Mesothelial cell of epicardium (in vitro differentiated cells): ENCODE measurements at regions not wholly inside any gene's neighbourhood (a gene's known extent, or its start where the extent isn't known, plus 50 kb on each side); places are given as distances from the start of the nearest gene placed in this dataset.

Experiments used
- DNase-seq, 2 experiments: peaks; one replicate each; pipeline ENCODE4 v3.0.0; 2021; ENCODE audit warnings: low spot score in 2 of 2; ENCODE audit not compliant: unreplicated experiment in 2 of 2
- H3K27ac Mint-ChIP-seq: 2 replicates; pipeline ENCODE4 v1.8.0; 2021; ENCODE audit warnings: mixed read lengths
- H3K27me3 Mint-ChIP-seq: 2 replicates; pipeline ENCODE4 v1.8.0; 2021; ENCODE audit warnings: low read depth, mixed read lengths
- H3K36me3 Mint-ChIP-seq: 2 replicates; pipeline ENCODE4 v1.8.0; 2021; ENCODE audit warnings: mixed read lengths
- H3K4me1 Mint-ChIP-seq: 2 replicates; pipeline ENCODE4 v1.8.0; 2021; ENCODE audit warnings: mixed read lengths
- H3K4me3 Mint-ChIP-seq: 2 replicates; pipeline ENCODE4 v1.8.0; 2021; ENCODE audit warnings: mild to moderate bottlenecking, moderate library complexity, mixed read lengths
- H3K9me3 Mint-ChIP-seq: 2 replicates; pipeline ENCODE4 v1.8.0; 2021; ENCODE audit warnings: mixed read lengths
- TF ChIP-seq, protein P1 (sequence below): fragments of 200-600 bp; sonication (generic); IDR thresholded peaks from one replicate; pipeline ENCODE4 v1.5.0; 2021; ENCODE audit warnings: antibody characterized with exemption; ENCODE audit not compliant: unreplicated experiment

DNA sequence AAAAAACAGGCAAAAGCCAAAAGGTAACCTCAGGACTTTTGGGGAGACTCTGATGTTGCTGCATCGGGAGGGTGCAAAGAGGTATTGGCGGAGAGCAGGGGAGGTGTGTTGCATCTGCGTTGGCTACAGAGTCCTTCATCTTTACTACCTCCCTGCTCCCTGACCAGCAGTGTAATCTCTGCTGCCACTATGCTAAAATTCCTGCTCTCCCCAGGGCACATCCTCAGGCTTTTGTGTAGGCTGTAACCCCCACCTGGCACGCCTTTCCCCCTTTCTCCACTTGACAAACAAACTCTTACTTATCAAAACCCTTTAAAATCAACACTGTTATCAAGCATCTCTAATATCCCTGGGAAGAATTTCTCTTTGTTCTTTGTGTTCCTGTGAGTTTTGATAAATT lies 435.3 kb downstream of the HAPSTR1 start:
- no peaks in the 10 kb centered on the region for H3K27me3 Mint-ChIP-seq
- H3K9me3 Mint-ChIP-seq = no peaks in the 10 kb centered on the region
- peaks cover 44% of the 10 kb centered on the region for H3K4me1 Mint-ChIP-seq
- DNase-seq = no peak
- no peak overlapping the region for H3K4me3 Mint-ChIP-seq
- H3K27ac Mint-ChIP-seq = no peak overlapping the region
- TF ChIP-seq, protein P1, sequence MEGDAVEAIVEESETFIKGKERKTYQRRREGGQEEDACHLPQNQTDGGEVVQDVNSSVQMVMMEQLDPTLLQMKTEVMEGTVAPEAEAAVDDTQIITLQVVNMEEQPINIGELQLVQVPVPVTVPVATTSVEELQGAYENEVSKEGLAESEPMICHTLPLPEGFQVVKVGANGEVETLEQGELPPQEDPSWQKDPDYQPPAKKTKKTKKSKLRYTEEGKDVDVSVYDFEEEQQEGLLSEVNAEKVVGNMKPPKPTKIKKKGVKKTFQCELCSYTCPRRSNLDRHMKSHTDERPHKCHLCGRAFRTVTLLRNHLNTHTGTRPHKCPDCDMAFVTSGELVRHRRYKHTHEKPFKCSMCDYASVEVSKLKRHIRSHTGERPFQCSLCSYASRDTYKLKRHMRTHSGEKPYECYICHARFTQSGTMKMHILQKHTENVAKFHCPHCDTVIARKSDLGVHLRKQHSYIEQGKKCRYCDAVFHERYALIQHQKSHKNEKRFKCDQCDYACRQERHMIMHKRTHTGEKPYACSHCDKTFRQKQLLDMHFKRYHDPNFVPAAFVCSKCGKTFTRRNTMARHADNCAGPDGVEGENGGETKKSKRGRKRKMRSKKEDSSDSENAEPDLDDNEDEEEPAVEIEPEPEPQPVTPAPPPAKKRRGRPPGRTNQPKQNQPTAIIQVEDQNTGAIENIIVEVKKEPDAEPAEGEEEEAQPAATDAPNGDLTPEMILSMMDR = no peak
- no peaks in the 10 kb centered on the region for H3K36me3 Mint-ChIP-seq

DNA sequence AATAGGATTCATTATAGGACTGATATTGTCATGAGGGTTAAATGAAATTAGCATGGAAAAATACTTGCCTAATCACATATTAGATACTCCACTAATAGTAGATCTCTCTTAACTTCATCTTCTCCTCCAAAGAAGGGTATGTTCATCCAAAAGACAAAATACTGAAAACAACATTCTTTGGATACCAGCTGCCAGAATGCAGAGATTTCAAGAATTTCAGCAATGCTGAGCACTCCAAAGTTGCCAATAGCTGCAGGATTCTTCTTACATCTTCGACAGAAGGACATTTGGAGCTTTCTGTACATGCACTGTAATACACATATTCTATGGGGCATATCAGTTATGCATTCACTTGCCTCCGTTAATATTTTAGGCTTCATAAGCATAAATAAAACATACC lies 436.5 kb downstream of the HAPSTR1 start:
- TF ChIP-seq, protein P1 = no peak

DNA sequence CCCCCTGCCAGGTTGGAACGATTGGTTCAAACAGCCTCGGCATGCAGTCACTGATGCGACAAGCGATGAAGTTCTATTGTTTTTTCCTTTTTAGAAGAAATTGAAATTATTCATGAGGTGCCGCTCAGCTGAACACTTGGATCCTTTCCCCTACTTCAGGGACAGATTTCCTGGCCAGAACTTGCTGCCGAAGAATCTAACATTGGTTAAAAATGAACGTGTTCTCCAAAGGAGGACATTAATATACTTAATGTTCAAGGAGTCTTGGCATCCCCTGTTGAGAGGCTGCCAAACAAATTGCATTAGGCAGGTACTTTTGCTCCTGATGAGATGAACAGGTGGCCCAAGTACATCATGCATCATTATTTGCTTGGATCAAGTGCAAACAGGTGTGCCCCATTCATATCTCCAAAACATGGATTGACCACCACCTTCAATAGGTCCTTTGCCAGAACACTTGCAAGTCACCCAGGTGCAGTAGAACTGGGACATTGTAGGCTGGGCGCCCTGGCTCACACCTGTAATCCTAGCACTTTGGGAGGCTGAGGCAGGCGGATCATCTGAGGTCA lies 437.2 kb downstream of the HAPSTR1 start:
- Mint-ChIP-seq H3K27me3 (no peaks in the 10 kb centered on the region), H3K27ac (peak overlapping the region; percentile 22), H3K4me1 (peaks cover 31% of the 10 kb centered on the region), H3K9me3 (no peaks in the 10 kb centered on the region), H3K36me3 (no peaks in the 10 kb centered on the region), H3K4me3 (no peak overlapping the region)
- TF ChIP-seq, protein P1 = no peak
- no peak for DNase-seq

More for the DNA sequence above, 436.5 kb downstream of the HAPSTR1 start:
- no peaks in the 10 kb centered on the region for H3K36me3 Mint-ChIP-seq
- no peaks in the 10 kb centered on the region for H3K9me3 Mint-ChIP-seq
- H3K27me3 Mint-ChIP-seq = no peaks in the 10 kb centered on the region
- DNase-seq = no peak
- no peak overlapping the region for H3K27ac Mint-ChIP-seq
- peaks cover 32% of the 10 kb centered on the region for H3K4me1 Mint-ChIP-seq
- no peak overlapping the region for H3K4me3 Mint-ChIP-seq

DNA sequence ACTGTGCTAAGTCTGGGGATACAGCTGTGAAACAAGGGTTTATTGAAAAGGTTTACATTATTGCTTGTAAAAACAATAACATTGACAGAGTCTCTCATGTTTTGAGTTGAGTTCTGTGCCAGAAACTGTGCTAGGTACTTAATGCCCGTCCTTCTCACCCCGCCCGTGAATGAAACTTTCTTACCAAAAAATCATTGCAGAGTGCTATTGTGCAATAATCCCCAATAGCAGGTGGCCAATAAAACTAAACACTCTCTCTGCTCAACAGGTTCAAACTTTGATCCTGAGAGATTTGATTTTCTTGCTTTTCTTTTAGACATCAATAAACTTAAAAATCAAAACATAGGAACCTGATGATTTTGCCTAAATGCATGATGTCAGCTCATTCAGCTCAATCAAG lies 441.6 kb downstream of the HAPSTR1 start:
- Mint-ChIP-seq H3K36me3 (no peaks in the 10 kb centered on the region), H3K4me1 (peaks cover 5% of the 10 kb centered on the region), H3K27me3 (no peaks in the 10 kb centered on the region), H3K9me3 (peaks cover 4% of the 10 kb centered on the region), H3K27ac (no peak overlapping the region), H3K4me3 (no peak overlapping the region)
- TF ChIP-seq, protein P1 = no peak
- no peak for DNase-seq

DNA sequence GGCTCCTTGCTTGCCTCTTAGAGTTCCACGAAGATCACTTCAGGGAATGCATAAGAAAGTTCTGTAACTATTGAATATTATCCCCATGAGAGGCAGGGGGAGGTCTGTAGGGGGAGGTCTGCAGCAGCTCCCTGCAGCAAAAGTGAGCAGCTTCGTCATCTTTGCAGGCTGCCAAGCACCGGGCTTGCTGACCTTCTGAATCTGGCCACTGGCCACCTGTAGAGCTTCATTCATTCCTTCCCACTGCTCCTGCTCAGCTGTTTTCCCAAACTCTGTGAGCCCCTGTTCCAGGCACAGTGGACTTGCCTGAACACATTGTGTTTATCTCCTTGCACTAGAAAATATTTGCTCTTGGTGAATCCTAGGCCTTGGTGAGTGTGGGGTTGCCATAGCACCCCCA lies 443.3 kb downstream of the HAPSTR1 start:
- Mint-ChIP-seq H3K9me3 (peaks cover 9% of the 10 kb centered on the region), H3K27me3 (no peaks in the 10 kb centered on the region), H3K36me3 (no peaks in the 10 kb centered on the region), H3K27ac (no peak overlapping the region), H3K4me1 (no peaks in the 10 kb centered on the region), H3K4me3 (no peak overlapping the region)
- DNase-seq = no peak
- TF ChIP-seq, protein P1 = no peak

DNA sequence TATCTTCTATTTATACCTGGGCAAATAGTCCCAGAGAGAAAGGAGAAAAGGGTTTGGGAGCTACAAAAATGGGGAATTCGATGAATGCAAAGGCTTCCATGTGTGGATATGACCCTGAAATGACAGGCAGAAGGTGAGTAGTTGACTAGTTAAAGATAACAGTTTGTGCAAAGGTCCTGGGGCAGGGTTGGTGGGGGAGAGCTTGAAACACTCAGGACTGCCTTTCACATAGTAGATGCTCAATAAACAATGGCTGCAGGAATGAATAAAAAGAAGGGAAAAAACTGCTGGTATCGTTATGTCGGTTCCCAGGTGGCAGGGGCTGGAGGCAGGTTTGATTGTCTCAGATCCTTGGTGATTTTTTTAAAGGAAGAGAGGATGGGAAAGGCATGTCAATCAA lies 445.5 kb downstream of the HAPSTR1 start:
- peaks cover 2% of the 10 kb centered on the region for H3K4me1 Mint-ChIP-seq
- H3K9me3 Mint-ChIP-seq = peaks cover 9% of the 10 kb centered on the region
- H3K27me3 Mint-ChIP-seq = no peaks in the 10 kb centered on the region
- H3K27ac Mint-ChIP-seq = no peak overlapping the region
- H3K36me3 Mint-ChIP-seq = no peaks in the 10 kb centered on the region
- no peak overlapping the region for H3K4me3 Mint-ChIP-seq
- DNase-seq = no peak
- TF ChIP-seq, protein P1 = no peak
